ENCODE measurements at regions not wholly inside any gene's neighbourhood (a gene's known extent, or its start where the extent isn't known, plus 50 kb on each side); places are given as distances from the start of the nearest gene placed in this dataset.

GRCh38 chr21:9730866-9731265 is 790.5 kb upstream of the TPTE start:
- intact Hi-C loops (cut with micrococcal nuclease): no loop called here

More at GRCh38 chr21:9730866-9731265, 790.5 kb upstream of the TPTE start:
- DNase-seq (ENCODE audit: low read depth, low spot score) (no peak), ATAC-seq (no peak)
- H3K79me2 ChIP-seq (ENCODE audit: insufficient read depth, low read length): no peaks in the 10 kb centered on the region
- CTCF ChIA-PET: no interaction called here
- no peak overlapping the region for H2AFZ ChIP-seq (ENCODE audit: low read depth, low read length, poor library complexity, severe bottlenecking)
- H3K4me3 ChIP-seq (replicated peaks in 1 of 2; ENCODE audit: low read depth in 1 of 2, low read length in 2 of 2): no peak overlapping the region
- BruUV-seq (replicated peaks): no TSS peak
- TF ChIP-seq, protein P1, sequence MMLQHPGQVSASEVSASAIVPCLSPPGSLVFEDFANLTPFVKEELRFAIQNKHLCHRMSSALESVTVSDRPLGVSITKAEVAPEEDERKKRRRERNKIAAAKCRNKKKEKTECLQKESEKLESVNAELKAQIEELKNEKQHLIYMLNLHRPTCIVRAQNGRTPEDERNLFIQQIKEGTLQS (IDR thresholded peaks at IDR 0.05): no peak
- TF ChIP-seq EGR1 (IDR thresholded peaks at IDR 0.05; ENCODE audit: low read depth) (no peak), JUND (IDR thresholded peaks at IDR 0.05) (no peak), YY1 (IDR thresholded peaks at IDR 0.05; ENCODE audit: extremely low read depth, insufficient replicate concordance, low read depth, low read length) (no peak), MAX (IDR thresholded peaks at IDR 0.05) (no peak), POLR2AphosphoS5 (IDR thresholded peaks at IDR 0.05; ENCODE audit: low read depth, low read length) (no peak), EZH2phosphoT487 (IDR thresholded peaks at IDR 0.05; ENCODE audit: borderline replicate concordance) (no peak), ELF1 (IDR thresholded peaks at IDR 0.05; ENCODE audit: borderline replicate concordance, low read depth) (no peak), CTCF (IDR thresholded peaks at IDR 0.05 in 2 of 3, conservative IDR thresholded peaks at IDR 0.05 in 1 of 3; ENCODE audit: borderline replicate concordance in 1 of 3, insufficient read depth in 1 of 3, low read depth in 2 of 3, low read length in 2 of 3) (no peak), RAD21 (IDR thresholded peaks at IDR 0.05; ENCODE audit: low read depth) (no peak), SIN3A (IDR thresholded peaks at IDR 0.05; ENCODE audit: low read depth) (no peak), REST (IDR thresholded peaks at IDR 0.05; ENCODE audit: low read depth) (no peak), CBX3 (IDR thresholded peaks at IDR 0.05; ENCODE audit: low read depth) (no peak), POLR2A (IDR thresholded peaks at IDR 0.05; ENCODE audit: borderline replicate concordance, extremely low read depth, insufficient read depth, insufficient read length) (no peak)
- TF ChIP-seq, protein P2, sequence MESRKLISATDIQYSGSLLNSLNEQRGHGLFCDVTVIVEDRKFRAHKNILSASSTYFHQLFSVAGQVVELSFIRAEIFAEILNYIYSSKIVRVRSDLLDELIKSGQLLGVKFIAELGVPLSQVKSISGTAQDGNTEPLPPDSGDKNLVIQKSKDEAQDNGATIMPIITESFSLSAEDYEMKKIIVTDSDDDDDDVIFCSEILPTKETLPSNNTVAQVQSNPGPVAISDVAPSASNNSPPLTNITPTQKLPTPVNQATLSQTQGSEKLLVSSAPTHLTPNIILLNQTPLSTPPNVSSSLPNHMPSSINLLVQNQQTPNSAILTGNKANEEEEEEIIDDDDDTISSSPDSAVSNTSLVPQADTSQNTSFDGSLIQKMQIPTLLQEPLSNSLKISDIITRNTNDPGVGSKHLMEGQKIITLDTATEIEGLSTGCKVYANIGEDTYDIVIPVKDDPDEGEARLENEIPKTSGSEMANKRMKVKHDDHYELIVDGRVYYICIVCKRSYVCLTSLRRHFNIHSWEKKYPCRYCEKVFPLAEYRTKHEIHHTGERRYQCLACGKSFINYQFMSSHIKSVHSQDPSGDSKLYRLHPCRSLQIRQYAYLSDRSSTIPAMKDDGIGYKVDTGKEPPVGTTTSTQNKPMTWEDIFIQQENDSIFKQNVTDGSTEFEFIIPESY (IDR thresholded peaks at IDR 0.05; ENCODE audit: extremely low read depth, insufficient replicate concordance, low read length): no peak
- RAD21 ChIA-PET (ENCODE audit: low non-redundant PET in 1 of 2, low total read pairs in 2 of 2, uncharacterized antibody in 2 of 2, unreplicated experiment in 2 of 2): no interaction called here
- no peaks in the 10 kb centered on the region for H3K27me3 ChIP-seq (ENCODE audit: insufficient read depth, low read length)
- H3K27ac ChIP-seq (ENCODE audit: low read depth, low read length): no peak overlapping the region
- H3K4me1 ChIP-seq (ENCODE audit: control insufficient read depth in 1 of 2, insufficient read depth in 2 of 2, low read length in 2 of 2): no peaks in the 10 kb centered on the region
- POLR2A ChIA-PET: no interaction called here
- peaks cover 29 to 52% of the 10 kb centered on the region in 2 experiments; a peak in 3 of 4 replicates for H3K9me3 ChIP-seq (ENCODE audit: control insufficient read depth in 1 of 2, insufficient read depth in 1 of 2, low read depth in 1 of 2, low read length in 2 of 2)
- H3K4me2 ChIP-seq (ENCODE audit: low read length): no peak overlapping the region
- no peaks in the 10 kb centered on the region for H3K9me2 ChIP-seq (ENCODE audit: insufficient read depth)
- no peak overlapping the region for H3K9ac ChIP-seq (ENCODE audit: low read length)
- H4K20me1 ChIP-seq (ENCODE audit: insufficient read depth): no peaks in the 10 kb centered on the region
- H3K36me3 ChIP-seq (ENCODE audit: control insufficient read depth in 1 of 2, insufficient read depth in 2 of 2, low read length in 2 of 2): no peaks in the 10 kb centered on the region

Measured in HCT116 (cell line).